ENCODE measurements at regions not wholly inside any gene's neighbourhood (a gene's known extent, or its start where the extent isn't known, plus 50 kb on each side); places are given as distances from the start of the nearest gene placed in this dataset.

- H3K36me3 Mint-ChIP-seq: peaks cover 3% of the 10 kb centered on the region
Observed at GRCh38 chr7:340979-341694, 51.2 kb downstream of the FOXL3 start.

GRCh38 chr7:341841-342638 lies 52.1 kb downstream of the FOXL3 start:
- Mint-ChIP-seq H3K36me3 (peaks cover 3% of the 10 kb centered on the region), H3K9me3 (no peaks in the 10 kb centered on the region), H3K27ac (no peak overlapping the region), H3K27me3 (no peaks in the 10 kb centered on the region), H3K4me1 (peaks cover 2% of the 10 kb centered on the region), H3K4me3 (no peak overlapping the region)
- ATAC-seq (ENCODE audit: low read depth) (no peak), DNase-seq (no peak)
- POLR2A ChIA-PET: no interaction called here

More at GRCh38 chr7:340979-341694, 51.2 kb downstream of the FOXL3 start:
- H3K27ac Mint-ChIP-seq: no peak overlapping the region
- peaks cover 2% of the 10 kb centered on the region for H3K4me1 Mint-ChIP-seq
- no peak overlapping the region for H3K4me3 Mint-ChIP-seq
- no peaks in the 10 kb centered on the region for H3K9me3 Mint-ChIP-seq
- DNase-seq: no peak
- ATAC-seq (ENCODE audit: low read depth): no peak
- no peaks in the 10 kb centered on the region for H3K27me3 Mint-ChIP-seq
- POLR2A ChIA-PET: no interaction called here

GRCh38 chr7:342681-343216 lies 52.8 kb downstream of the FOXL3 start:
- Mint-ChIP-seq H3K27ac (no peak overlapping the region), H3K9me3 (no peaks in the 10 kb centered on the region), H3K27me3 (no peaks in the 10 kb centered on the region), H3K4me1 (no peaks in the 10 kb centered on the region), H3K4me3 (no peak overlapping the region), H3K36me3 (peaks cover 7% of the 10 kb centered on the region)
- DNase-seq (no peak), ATAC-seq (ENCODE audit: low read depth) (no peak)
- POLR2A ChIA-PET: no interaction called here

- H3K9me3 Mint-ChIP-seq: no peaks in the 10 kb centered on the region
- H3K27me3 Mint-ChIP-seq: no peaks in the 10 kb centered on the region
- no peak overlapping the region for H3K4me3 Mint-ChIP-seq
- no peak overlapping the region for H3K27ac Mint-ChIP-seq
- ATAC-seq (ENCODE audit: low read depth) (no peak), DNase-seq (no peak)
- POLR2A ChIA-PET: no interaction called here
- H3K4me1 Mint-ChIP-seq: no peaks in the 10 kb centered on the region
- peaks cover 7% of the 10 kb centered on the region for H3K36me3 Mint-ChIP-seq
Observed at GRCh38 chr7:343227-343822, 53.4 kb downstream of the FOXL3 start.

GRCh38 chr7:343864-344607 lies 54.1 kb downstream of the FOXL3 start:
- ATAC-seq (ENCODE audit: low read depth) (no peak), DNase-seq (no peak)
- POLR2A ChIA-PET: no interaction called here
- Mint-ChIP-seq H3K36me3 (peaks cover 7% of the 10 kb centered on the region), H3K27me3 (no peaks in the 10 kb centered on the region), H3K4me1 (no peaks in the 10 kb centered on the region), H3K27ac (no peak overlapping the region), H3K9me3 (no peaks in the 10 kb centered on the region), H3K4me3 (no peak overlapping the region)

- H3K4me3 Mint-ChIP-seq: no peak overlapping the region
- H3K27ac Mint-ChIP-seq: no peak overlapping the region
- H3K4me1 Mint-ChIP-seq: no peaks in the 10 kb centered on the region
- POLR2A ChIA-PET: no interaction called here
- DNase-seq (no peak), ATAC-seq (ENCODE audit: low read depth) (no peak)
- H3K9me3 Mint-ChIP-seq: no peaks in the 10 kb centered on the region
- H3K36me3 Mint-ChIP-seq: peaks cover 7% of the 10 kb centered on the region
- H3K27me3 Mint-ChIP-seq: no peaks in the 10 kb centered on the region
Observed at GRCh38 chr7:344608-344994, 54.6 kb downstream of the FOXL3 start.

GRCh38 chr7:346116-346898 lies 56.3 kb downstream of the FOXL3 start:
- no peaks in the 10 kb centered on the region for H3K4me1 Mint-ChIP-seq
- peaks cover 7% of the 10 kb centered on the region for H3K36me3 Mint-ChIP-seq
- H3K4me3 Mint-ChIP-seq: no peak overlapping the region
- H3K27ac Mint-ChIP-seq: no peak overlapping the region
- DNase-seq (no peak), ATAC-seq (ENCODE audit: low read depth) (no peak)
- POLR2A ChIA-PET: no interaction called here
- no peaks in the 10 kb centered on the region for H3K27me3 Mint-ChIP-seq
- no peaks in the 10 kb centered on the region for H3K9me3 Mint-ChIP-seq

GRCh38 chr7:347001-347590 lies 57.1 kb downstream of the FOXL3 start:
- no peak overlapping the region for H3K27ac Mint-ChIP-seq
- no peak for ATAC-seq (ENCODE audit: low read depth)
- POLR2A ChIA-PET: no interaction called here
- peaks cover 6% of the 10 kb centered on the region for H3K4me1 Mint-ChIP-seq
- H3K27me3 Mint-ChIP-seq: no peaks in the 10 kb centered on the region
- H3K36me3 Mint-ChIP-seq: peaks cover 7% of the 10 kb centered on the region
- no peaks in the 10 kb centered on the region for H3K9me3 Mint-ChIP-seq
- DNase-seq: no peak
- H3K4me3 Mint-ChIP-seq: no peak overlapping the region

- DNase-seq (no peak), ATAC-seq (ENCODE audit: low read depth) (no peak)
- no peaks in the 10 kb centered on the region for H3K27me3 Mint-ChIP-seq
- POLR2A ChIA-PET: no interaction called here
- H3K4me1 Mint-ChIP-seq: peaks cover 11% of the 10 kb centered on the region
- H3K36me3 Mint-ChIP-seq: peaks cover 7% of the 10 kb centered on the region
- no peaks in the 10 kb centered on the region for H3K9me3 Mint-ChIP-seq
- H3K4me3 Mint-ChIP-seq: no peak overlapping the region
- no peak overlapping the region for H3K27ac Mint-ChIP-seq
Observed at GRCh38 chr7:347644-348479, 57.9 kb downstream of the FOXL3 start.

GRCh38 chr7:348480-348844 lies 58.5 kb downstream of the FOXL3 start:
- POLR2A ChIA-PET: no interaction called here
- H3K36me3 Mint-ChIP-seq: peaks cover 7% of the 10 kb centered on the region
- no peak for DNase-seq
- H3K9me3 Mint-ChIP-seq: no peaks in the 10 kb centered on the region
- H3K4me3 Mint-ChIP-seq: no peak overlapping the region
- H3K27me3 Mint-ChIP-seq: no peaks in the 10 kb centered on the region
- no peak overlapping the region for H3K27ac Mint-ChIP-seq
- peaks cover 11% of the 10 kb centered on the region for H3K4me1 Mint-ChIP-seq
- ATAC-seq (ENCODE audit: low read depth): no peak

GRCh38 chr7:348962-349743 lies 59.2 kb downstream of the FOXL3 start:
- H3K4me3 Mint-ChIP-seq: no peak overlapping the region
- ATAC-seq (ENCODE audit: low read depth): no peak
- no peaks in the 10 kb centered on the region for H3K9me3 Mint-ChIP-seq
- POLR2A ChIA-PET: no interaction called here
- DNase-seq: no peak
- H3K36me3 Mint-ChIP-seq: peaks cover 7% of the 10 kb centered on the region
- H3K27ac Mint-ChIP-seq: no peak overlapping the region
- peaks cover 11% of the 10 kb centered on the region for H3K4me1 Mint-ChIP-seq
- no peaks in the 10 kb centered on the region for H3K27me3 Mint-ChIP-seq
